ENCODE measurements at regions not wholly inside any gene's neighbourhood (a gene's known extent, or its start where the extent isn't known, plus 50 kb on each side); places are given as distances from the start of the nearest gene placed in this dataset.

GRCh38 chr7:12855036-12855435 is 167.6 kb downstream of the ARL4A start:
- no peaks in the 10 kb centered on the region for H3K27me3 ChIP-seq (ENCODE audit: control insufficient read depth in 2 of 2, insufficient read depth in 2 of 2, low read length in 2 of 2)
- no peak overlapping the region for H3K4me2 ChIP-seq (ENCODE audit: insufficient read depth, low read length)
- H4K20me1 ChIP-seq (replicated peaks; ENCODE audit: control insufficient read depth, extremely low read depth, insufficient read depth, low read length) = no peaks in the 10 kb centered on the region
- H3K4me1 ChIP-seq (ENCODE audit: control insufficient read depth, extremely low read depth, insufficient read depth, low read length) = peaks cover 1% of the 10 kb centered on the region
- intact Hi-C loops (cut with micrococcal nuclease) = loop anchor here (5.0 kb wide), 1 partner anchor 52 kb away; no protein-coding TSS in a partner anchor
- no peaks in the 10 kb centered on the region for H3K9me3 ChIP-seq (replicated peaks; ENCODE audit: control insufficient read depth, insufficient read depth, low read length)
- no peak overlapping the region for H3K9ac ChIP-seq (replicated peaks; ENCODE audit: extremely low read depth, insufficient read depth, low read length)
- BruUV-seq (replicated peaks) = no TSS peak
- no peak overlapping the region for H3K27ac ChIP-seq (ENCODE audit: insufficient read depth, low read depth, low read length)
- DNase-seq (ENCODE audit: low read depth, low spot score) (peak; percentile 62), FAIRE-seq (no peak)
- no peaks in the 10 kb centered on the region for H3K79me2 ChIP-seq (ENCODE audit: control insufficient read depth, insufficient read depth, low read length)
- ChIA-PET POLR2A (no interaction called here), CTCF (no interaction called here)
- H3K4me3 ChIP-seq (replicated peaks in 1 of 3; ENCODE audit: insufficient read depth in 1 of 3, low read depth in 1 of 3, low read length in 3 of 3) = no peak overlapping the region
- H2AFZ ChIP-seq (ENCODE audit: low read depth, low read length) = no peak overlapping the region
- no peaks in the 10 kb centered on the region for H3K9me1 ChIP-seq (replicated peaks; ENCODE audit: control insufficient read depth, extremely low read depth, insufficient read depth, low read length)
- dilution Hi-C loops (cut with MboI; ENCODE audit: extremely low pct_ligation_motif_present, low sequenced_read_pairs) = no loop called here
- TF ChIP-seq FOS (IDR thresholded peaks at IDR 0.05; ENCODE audit: borderline replicate concordance, insufficient read depth, low read length) (no peak), EZH2 (IDR thresholded peaks at IDR 0.05; ENCODE audit: borderline replicate concordance, low read depth, low read length, severe bottlenecking) (no peak), MAX (IDR thresholded peaks at IDR 0.05; ENCODE audit: insufficient read depth, insufficient read length) (no peak), POLR2A (IDR thresholded peaks at IDR 0.05; ENCODE audit: low read depth, low read length) (no peak), POLR2AphosphoS5 (IDR thresholded peaks at IDR 0.05; ENCODE audit: insufficient read depth, low read depth, low read length) (no peak), JUN (IDR thresholded peaks at IDR 0.05; ENCODE audit: borderline replicate concordance, insufficient read depth, insufficient read length, low read depth) (no peak), CTCF (IDR thresholded peaks at IDR 0.05; ENCODE audit: extremely low read depth in 1 of 2, insufficient read depth in 1 of 2, low read depth in 1 of 2, low read length in 2 of 2) (no peak)
- H3K36me3 ChIP-seq (ENCODE audit: control insufficient read depth in 2 of 2, extremely low read depth in 1 of 2, insufficient read depth in 2 of 2, low read length in 2 of 2) = no peaks in the 10 kb centered on the region

All from endothelial cell of umbilical vein (primary cell).